HEK293 (cell line): ENCODE measurements at regions not wholly inside any gene's neighbourhood (a gene's known extent, or its start where the extent isn't known, plus 50 kb on each side); places are given as distances from the start of the nearest gene placed in this dataset.

ENCODE experiments used
- ATF2 ChIP-seq: fragments of 450-650 bp; formaldehyde crosslinking; IDR thresholded peaks from 2 replicates; pipeline ENCODE4 v1.5.1; 2016; ENCODE audit warnings: missing biosample characterization, missing genetic modification characterization, low read depth
- CTCF ChIP-seq: fragments of 450-650 bp; formaldehyde crosslinking; IDR thresholded peaks from 2 replicates; pipeline ENCODE4 v1.5.1; 2016; ENCODE audit warnings: missing biosample characterization, missing genetic modification characterization
- ZNF132 ChIP-seq: fragments of 450-650 bp; formaldehyde crosslinking; IDR thresholded peaks from 2 replicates; pipeline ENCODE4 v1.5.1; 2017; ENCODE audit warnings: missing biosample characterization, missing genetic modification characterization, borderline replicate concordance
- ZNF302 ChIP-seq: fragments of 450-650 bp; formaldehyde crosslinking; IDR thresholded peaks from 2 replicates; pipeline ENCODE4 v1.5.1; 2016; ENCODE audit warnings: missing biosample characterization, missing genetic modification characterization, low read depth
- ZNF558 ChIP-seq: fragments of 450-650 bp; formaldehyde crosslinking; IDR thresholded peaks from 2 replicates; pipeline ENCODE4 v1.5.1; 2016; ENCODE audit warnings: missing biosample characterization, missing genetic modification characterization
- TF ChIP-seq, protein P1 (sequence below): fragments of 450-650 bp; formaldehyde crosslinking; IDR thresholded peaks from 2 replicates; pipeline ENCODE4 v1.5.1; 2016; ENCODE audit warnings: missing biosample characterization, missing genetic modification characterization
- TF ChIP-seq, protein P2 (sequence below): fragments of 450-650 bp; formaldehyde crosslinking; IDR thresholded peaks from 2 replicates; pipeline ENCODE4 v1.5.1; 2016; ENCODE audit warnings: missing biosample characterization, missing genetic modification characterization
- TF ChIP-seq, protein P3 (sequence below): fragments of 450-650 bp; formaldehyde crosslinking; IDR thresholded peaks from 2 replicates; pipeline ENCODE4 v1.5.1; 2016; ENCODE audit warnings: missing biosample characterization, missing genetic modification characterization
- TF ChIP-seq, protein P4 (sequence below): fragments of 450-650 bp; formaldehyde crosslinking; optimal IDR thresholded peaks from 2 replicates; pipeline ENCODE3; 2016; ENCODE audit warnings: missing biosample characterization, mild to moderate bottlenecking, missing genetic modification characterization
- TF ChIP-seq, protein P5 (sequence below): fragments of 450-650 bp; formaldehyde crosslinking; IDR thresholded peaks from 2 replicates; pipeline ENCODE4 v1.5.1; 2016; ENCODE audit warnings: missing biosample characterization, missing genetic modification characterization

DNA sequence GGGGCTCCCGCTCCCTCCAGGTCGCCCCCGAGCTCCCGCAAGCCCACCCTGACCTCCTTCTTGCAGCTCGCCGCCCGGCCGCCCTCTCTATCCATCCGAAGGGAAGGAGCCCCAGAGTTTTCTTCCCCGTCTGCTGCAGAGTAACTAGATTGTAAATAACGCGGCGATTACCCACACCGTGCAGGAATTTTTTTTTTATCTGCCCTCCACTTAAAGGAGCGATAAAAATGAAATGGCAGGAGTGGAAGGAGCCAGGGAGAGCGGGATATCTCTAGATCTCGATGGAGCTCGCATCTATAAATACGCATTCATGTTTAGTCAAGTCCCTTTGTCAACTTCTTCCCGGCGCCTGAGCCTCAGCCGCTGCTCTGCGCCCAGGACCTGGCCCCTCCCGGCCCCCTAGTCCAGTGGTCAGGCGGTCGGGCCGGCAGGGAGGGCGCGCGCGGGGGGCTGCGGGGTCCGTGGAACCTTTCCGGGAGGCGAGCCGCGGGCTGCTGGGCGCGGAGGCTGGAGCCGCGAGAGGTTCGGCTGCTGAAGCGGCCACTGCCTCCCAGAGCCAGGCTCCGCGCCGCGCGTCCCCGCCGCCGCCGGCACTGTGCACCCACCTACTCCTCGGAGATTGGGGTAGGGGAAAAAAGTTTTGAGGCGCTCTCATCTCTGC lies 386.0 kb downstream of the BCAT1 start:
- TF ChIP-seq CTCF (no peak), ATF2 (no peak), ZNF302 (no peak), ZNF132 (tag by site-specific recombination) (no peak), ZNF558 (tag by site-specific recombination) (no peak)
- TF ChIP-seq, protein P1, sequence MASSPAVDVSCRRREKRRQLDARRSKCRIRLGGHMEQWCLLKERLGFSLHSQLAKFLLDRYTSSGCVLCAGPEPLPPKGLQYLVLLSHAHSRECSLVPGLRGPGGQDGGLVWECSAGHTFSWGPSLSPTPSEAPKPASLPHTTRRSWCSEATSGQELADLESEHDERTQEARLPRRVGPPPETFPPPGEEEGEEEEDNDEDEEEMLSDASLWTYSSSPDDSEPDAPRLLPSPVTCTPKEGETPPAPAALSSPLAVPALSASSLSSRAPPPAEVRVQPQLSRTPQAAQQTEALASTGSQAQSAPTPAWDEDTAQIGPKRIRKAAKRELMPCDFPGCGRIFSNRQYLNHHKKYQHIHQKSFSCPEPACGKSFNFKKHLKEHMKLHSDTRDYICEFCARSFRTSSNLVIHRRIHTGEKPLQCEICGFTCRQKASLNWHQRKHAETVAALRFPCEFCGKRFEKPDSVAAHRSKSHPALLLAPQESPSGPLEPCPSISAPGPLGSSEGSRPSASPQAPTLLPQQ (tag by site-specific recombination) = peak; percentile 38
- TF ChIP-seq, protein P2, sequence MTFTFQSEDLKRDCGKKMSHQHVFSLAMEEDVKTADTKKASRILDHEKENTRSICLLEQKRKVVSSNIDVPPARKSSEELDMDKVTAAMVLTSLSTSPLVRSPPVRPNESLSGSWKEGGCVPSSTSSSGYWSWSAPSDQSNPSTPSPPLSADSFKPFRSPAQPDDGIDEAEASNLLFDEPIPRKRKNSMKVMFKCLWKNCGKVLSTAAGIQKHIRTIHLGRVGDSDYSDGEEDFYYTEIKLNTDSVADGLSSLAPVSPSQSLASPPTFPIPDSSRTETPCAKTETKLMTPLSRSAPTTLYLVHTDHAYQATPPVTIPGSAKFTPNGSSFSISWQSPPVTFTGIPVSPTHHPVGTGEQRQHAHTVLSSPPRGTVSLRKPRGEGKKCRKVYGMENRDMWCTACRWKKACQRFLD (tag by site-specific recombination) = no peak
- TF ChIP-seq, protein P3, sequence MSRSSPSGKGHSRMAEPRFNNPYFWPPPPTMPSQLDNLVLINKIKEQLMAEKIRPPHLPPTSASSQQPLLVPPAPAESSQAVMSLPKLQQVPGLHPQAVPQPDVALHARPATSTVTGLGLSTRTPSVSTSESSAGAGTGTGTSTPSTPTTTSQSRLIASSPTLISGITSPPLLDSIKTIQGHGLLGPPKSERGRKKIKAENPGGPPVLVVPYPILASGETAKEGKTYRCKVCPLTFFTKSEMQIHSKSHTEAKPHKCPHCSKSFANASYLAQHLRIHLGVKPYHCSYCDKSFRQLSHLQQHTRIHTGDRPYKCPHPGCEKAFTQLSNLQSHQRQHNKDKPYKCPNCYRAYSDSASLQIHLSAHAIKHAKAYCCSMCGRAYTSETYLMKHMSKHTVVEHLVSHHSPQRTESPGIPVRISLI (tag by site-specific recombination) = no peak
- TF ChIP-seq, protein P4, sequence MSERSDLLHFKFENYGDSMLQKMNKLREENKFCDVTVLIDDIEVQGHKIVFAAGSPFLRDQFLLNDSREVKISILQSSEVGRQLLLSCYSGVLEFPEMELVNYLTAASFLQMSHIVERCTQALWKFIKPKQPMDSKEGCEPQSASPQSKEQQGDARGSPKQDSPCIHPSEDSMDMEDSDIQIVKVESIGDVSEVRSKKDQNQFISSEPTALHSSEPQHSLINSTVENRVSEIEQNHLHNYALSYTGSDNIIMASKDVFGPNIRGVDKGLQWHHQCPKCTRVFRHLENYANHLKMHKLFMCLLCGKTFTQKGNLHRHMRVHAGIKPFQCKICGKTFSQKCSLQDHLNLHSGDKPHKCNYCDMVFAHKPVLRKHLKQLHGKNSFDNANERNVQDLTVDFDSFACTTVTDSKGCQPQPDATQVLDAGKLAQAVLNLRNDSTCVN (tag by site-specific recombination) = no peak
- TF ChIP-seq, protein P5, sequence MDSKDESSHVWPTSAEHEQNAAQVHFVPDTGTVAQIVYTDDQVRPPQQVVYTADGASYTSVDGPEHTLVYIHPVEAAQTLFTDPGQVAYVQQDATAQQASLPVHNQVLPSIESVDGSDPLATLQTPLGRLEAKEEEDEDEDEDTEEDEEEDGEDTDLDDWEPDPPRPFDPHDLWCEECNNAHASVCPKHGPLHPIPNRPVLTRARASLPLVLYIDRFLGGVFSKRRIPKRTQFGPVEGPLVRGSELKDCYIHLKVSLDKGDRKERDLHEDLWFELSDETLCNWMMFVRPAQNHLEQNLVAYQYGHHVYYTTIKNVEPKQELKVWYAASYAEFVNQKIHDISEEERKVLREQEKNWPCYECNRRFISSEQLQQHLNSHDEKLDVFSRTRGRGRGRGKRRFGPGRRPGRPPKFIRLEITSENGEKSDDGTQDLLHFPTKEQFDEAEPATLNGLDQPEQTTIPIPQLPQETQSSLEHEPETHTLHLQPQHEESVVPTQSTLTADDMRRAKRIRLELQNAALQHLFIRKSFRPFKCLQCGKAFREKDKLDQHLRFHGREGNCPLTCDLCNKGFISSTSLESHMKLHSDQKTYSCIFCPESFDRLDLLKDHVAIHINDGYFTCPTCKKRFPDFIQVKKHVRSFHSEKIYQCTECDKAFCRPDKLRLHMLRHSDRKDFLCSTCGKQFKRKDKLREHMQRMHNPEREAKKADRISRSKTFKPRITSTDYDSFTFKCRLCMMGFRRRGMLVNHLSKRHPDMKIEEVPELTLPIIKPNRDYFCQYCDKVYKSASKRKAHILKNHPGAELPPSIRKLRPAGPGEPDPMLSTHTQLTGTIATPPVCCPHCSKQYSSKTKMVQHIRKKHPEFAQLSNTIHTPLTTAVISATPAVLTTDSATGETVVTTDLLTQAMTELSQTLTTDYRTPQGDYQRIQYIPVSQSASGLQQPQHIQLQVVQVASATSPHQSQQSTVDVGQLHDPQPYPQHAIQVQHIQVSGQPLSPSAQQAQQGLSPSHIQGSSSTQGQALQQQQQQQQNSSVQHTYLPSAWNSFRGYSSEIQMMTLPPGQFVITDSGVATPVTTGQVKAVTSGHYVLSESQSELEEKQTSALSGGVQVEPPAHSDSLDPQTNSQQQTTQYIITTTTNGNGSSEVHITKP (tag by site-specific recombination) = no peak
